ENCODE measurements at regions not wholly inside any gene's neighbourhood (a gene's known extent, or its start where the extent isn't known, plus 50 kb on each side); places are given as distances from the start of the nearest gene placed in this dataset.

- Histone ChIP-seq H3K27ac (no peak overlapping the region), H3K4me3 (no peak overlapping the region), H3K27me3 (replicated peaks; ENCODE audit: insufficient read depth) (no peaks in the 10 kb centered on the region), H3K9me3 (no peaks in the 10 kb centered on the region), H3K4me1 (ENCODE audit: control insufficient read depth in 1 of 2, low read depth in 2 of 2) (peaks cover 0 to 7% of the 10 kb centered on the region in 2 donors), H3K36me3 (no peaks in the 10 kb centered on the region)
- no peak for TF ChIP-seq CTCF (IDR thresholded peaks at IDR 0.05)
- DNase-seq (ENCODE audit: low spot score) (no peak), ATAC-seq (ENCODE audit: insufficient number of reproducible peaks, low FRiP score, low read depth) (no peak)
These were observed 89.1 kb downstream of the MID1IP1 start for GRCh38 chrX:38890326-38890725.

- Histone ChIP-seq H3K36me3 (no peaks in the 10 kb centered on the region), H3K27me3 (replicated peaks; ENCODE audit: insufficient read depth) (no peaks in the 10 kb centered on the region)
- ATAC-seq (ENCODE audit: insufficient number of reproducible peaks, low FRiP score, low read depth): no peak
These were observed 89.7 kb downstream of the MID1IP1 start for GRCh38 chrX:38890963-38891362.

GRCh38 chrX:38891641-38892413 lies 90.6 kb downstream of the MID1IP1 start:
- DNase-seq (ENCODE audit: low spot score) (no peak), ATAC-seq (ENCODE audit: insufficient number of reproducible peaks, low FRiP score, low read depth) (no peak)
- no peaks in the 10 kb centered on the region for H3K27me3 ChIP-seq (replicated peaks; ENCODE audit: insufficient read depth)
- no peak for TF ChIP-seq CTCF (IDR thresholded peaks at IDR 0.05)
- no peak overlapping the region for H3K27ac ChIP-seq
- H3K4me1 ChIP-seq (ENCODE audit: control insufficient read depth in 1 of 2, low read depth in 2 of 2): peaks cover 0 to 7% of the 10 kb centered on the region in 2 donors
- no peak overlapping the region for H3K4me3 ChIP-seq
- no peaks in the 10 kb centered on the region for H3K36me3 ChIP-seq
- H3K9me3 ChIP-seq: no peaks in the 10 kb centered on the region

More at GRCh38 chrX:38890963-38891362, 89.7 kb downstream of the MID1IP1 start:
- H3K4me1 ChIP-seq (ENCODE audit: control insufficient read depth in 1 of 2, low read depth in 2 of 2): peaks cover 0 to 7% of the 10 kb centered on the region in 2 donors
- H3K27ac ChIP-seq: no peak overlapping the region
- no peak for TF ChIP-seq CTCF (IDR thresholded peaks at IDR 0.05)
- H3K4me3 ChIP-seq: no peak overlapping the region
- H3K9me3 ChIP-seq: no peaks in the 10 kb centered on the region
- no peak for DNase-seq (ENCODE audit: low spot score)

GRCh38 chrX:38893441-38893840 lies 92.2 kb downstream of the MID1IP1 start:
- H3K4me1 ChIP-seq (ENCODE audit: control insufficient read depth in 1 of 2, low read depth in 2 of 2): peaks cover 0 to 7% of the 10 kb centered on the region in 2 donors
- no peaks in the 10 kb centered on the region for H3K36me3 ChIP-seq
- H3K27me3 ChIP-seq (replicated peaks; ENCODE audit: insufficient read depth): no peaks in the 10 kb centered on the region
- no peaks in the 10 kb centered on the region for H3K9me3 ChIP-seq
- DNase-seq (ENCODE audit: low spot score) (no peak), ATAC-seq (ENCODE audit: insufficient number of reproducible peaks, low FRiP score, low read depth) (no peak)
- H3K4me3 ChIP-seq: no peak overlapping the region
- no peak overlapping the region for H3K27ac ChIP-seq
- no peak for TF ChIP-seq CTCF (IDR thresholded peaks at IDR 0.05)

- peaks cover 0 to 7% of the 10 kb centered on the region in 2 donors for H3K4me1 ChIP-seq (ENCODE audit: control insufficient read depth in 1 of 2, low read depth in 2 of 2)
- no peaks in the 10 kb centered on the region for H3K9me3 ChIP-seq
- DNase-seq (ENCODE audit: low spot score): no peak
- H3K36me3 ChIP-seq: no peaks in the 10 kb centered on the region
- TF ChIP-seq CTCF (IDR thresholded peaks at IDR 0.05): no peak
- no peaks in the 10 kb centered on the region for H3K27me3 ChIP-seq (replicated peaks; ENCODE audit: insufficient read depth)
- ATAC-seq (ENCODE audit: insufficient number of reproducible peaks, low FRiP score, low read depth): no peak
- H3K4me3 ChIP-seq: no peak overlapping the region
- no peak overlapping the region for H3K27ac ChIP-seq
These were observed 94.5 kb downstream of the MID1IP1 start for GRCh38 chrX:38895775-38896174.
